ENCODE measurements at regions not wholly inside any gene's neighbourhood (a gene's known extent, or its start where the extent isn't known, plus 50 kb on each side); places are given as distances from the start of the nearest gene placed in this dataset.

GRCh38 chr5:44574678-44575077, 185.5 kb upstream of the FGF10 start:
- DNase-seq (no peak), FAIRE-seq (no peak), ATAC-seq (no peak)
- Histone ChIP-seq H3K4me3 (no peak overlapping the region), H3K4me1 (no peaks in the 10 kb centered on the region), H3K27ac (no peak overlapping the region), H3K36me3 (no peaks in the 10 kb centered on the region), H3K9me3 (no peaks in the 10 kb centered on the region), H3K27me3 (no peaks in the 10 kb centered on the region)
- WGBS, 2 donors = 65 to 68% methylated on average over 6 of the region's 6 CpGs
- intact Hi-C loops (cut with DNase I) = no loop called here
- TF ChIP-seq CTCF (IDR thresholded peaks at IDR 0.05) = no peak

- H3K9me3 ChIP-seq = no peaks in the 10 kb centered on the region
- DNase-seq (no peak), FAIRE-seq (no peak), ATAC-seq (no peak)
- H3K27me3 ChIP-seq = no peaks in the 10 kb centered on the region
- H3K27ac ChIP-seq = no peak overlapping the region
- intact Hi-C loops (cut with DNase I) = no loop called here
- WGBS, 2 donors = 95 to 96% methylated on average over 1 of the region's 1 CpG
- no peak for TF ChIP-seq CTCF (IDR thresholded peaks at IDR 0.05)
- no peaks in the 10 kb centered on the region for H3K36me3 ChIP-seq
- H3K4me1 ChIP-seq = no peaks in the 10 kb centered on the region
- H3K4me3 ChIP-seq = no peak overlapping the region
These were observed 179.3 kb upstream of the FGF10 start for GRCh38 chr5:44568519-44568918.

GRCh38 chr5:44565902-44566301, 176.7 kb upstream of the FGF10 start:
- no peak for FAIRE-seq
- Histone ChIP-seq H3K9me3 (no peaks in the 10 kb centered on the region), H3K27ac (no peak overlapping the region), H3K4me1 (no peaks in the 10 kb centered on the region), H3K27me3 (no peaks in the 10 kb centered on the region), H3K36me3 (no peaks in the 10 kb centered on the region), H3K4me3 (no peak overlapping the region)
- no peak for TF ChIP-seq CTCF (IDR thresholded peaks at IDR 0.05)
- intact Hi-C loops (cut with DNase I) = no loop called here
- 86 to 89% methylated on average over 2 of the region's 2 CpGs for WGBS, 2 donors
- DNase-seq = no peak
- no peak for ATAC-seq

- no peak for ATAC-seq
- Histone ChIP-seq H3K9me3 (no peaks in the 10 kb centered on the region), H3K27ac (no peak overlapping the region), H3K36me3 (no peaks in the 10 kb centered on the region), H3K27me3 (no peaks in the 10 kb centered on the region), H3K4me3 (no peak overlapping the region), H3K4me1 (no peaks in the 10 kb centered on the region)
- FAIRE-seq = no peak
- intact Hi-C loops (cut with DNase I) = no loop called here
- 78 to 85% methylated on average over 1 of the region's 1 CpG for WGBS, 2 donors
- no peak for DNase-seq
- no peak for TF ChIP-seq CTCF (IDR thresholded peaks at IDR 0.05)
These were observed 176.1 kb upstream of the FGF10 start for GRCh38 chr5:44565360-44565759.

GRCh38 chr5:44546286-44546685, 157.1 kb upstream of the FGF10 start:
- Histone ChIP-seq H3K9me3 (no peaks in the 10 kb centered on the region), H3K36me3 (no peaks in the 10 kb centered on the region), H3K4me1 (no peaks in the 10 kb centered on the region), H3K4me3 (no peak overlapping the region), H3K27ac (no peak overlapping the region), H3K27me3 (no peaks in the 10 kb centered on the region)
- DNase-seq (no peak), FAIRE-seq (no peak), ATAC-seq (peak in 3 of 4 donors; percentile 8 to 41 (median 30))
- no peak for TF ChIP-seq CTCF (IDR thresholded peaks at IDR 0.05)
- WGBS, 2 donors = 74 to 87% methylated on average over 2 of the region's 2 CpGs
- intact Hi-C loops (cut with DNase I) = no loop called here
